Astrocyte of the spinal cord (primary cell): ENCODE measurements at regions not wholly inside any gene's neighbourhood (a gene's known extent, or its start where the extent isn't known, plus 50 kb on each side); places are given as distances from the start of the nearest gene placed in this dataset.

ENCODE experiments used
- DNase-seq: peaks from one replicate; pipeline ENCODE4 v3.0.0; 2011; ENCODE audit warnings: low read depth, low spot score
- H3K4me3 ChIP-seq: 2 replicates; pipeline ENCODE4 v1.5.1; 2011; ENCODE audit warnings: low read depth, mild to moderate bottlenecking, low read length, moderate library complexity
- in situ Hi-C: cut with HindIII; loops from 2 replicates; pipeline ENCODE4 v1.10.0; 2017; ENCODE audit warnings: low sequenced_read_pairs
- TF ChIP-seq, protein P1 (sequence below): IDR thresholded peaks from 2 replicates; pipeline ENCODE4 v1.5.1; 2012; ENCODE audit warnings: low read depth, mild to moderate bottlenecking, low read length, inconsistent platforms

DNA sequence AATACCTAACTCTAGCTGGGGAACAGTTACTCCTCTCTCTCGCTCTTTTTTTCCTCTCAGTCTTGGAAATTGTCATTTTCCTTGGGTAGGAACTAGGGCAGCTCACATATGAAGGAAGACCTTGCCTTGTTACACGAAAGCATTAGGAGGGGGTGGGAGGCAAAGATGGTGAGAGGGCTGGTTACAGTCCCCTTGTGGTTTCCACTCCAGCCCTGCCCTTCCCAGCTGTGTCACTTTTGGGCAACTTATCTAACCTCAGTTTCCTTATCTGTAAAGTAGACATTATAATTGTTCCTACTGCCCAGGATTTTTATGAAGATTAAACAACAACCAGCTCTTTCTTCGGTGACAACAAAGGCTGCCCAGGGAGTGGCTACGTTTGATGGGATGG lies 196.2 kb upstream of the CLINT1 start:
- no peak overlapping the region for H3K4me3 ChIP-seq
- DNase-seq: no peak
- TF ChIP-seq, protein P1, sequence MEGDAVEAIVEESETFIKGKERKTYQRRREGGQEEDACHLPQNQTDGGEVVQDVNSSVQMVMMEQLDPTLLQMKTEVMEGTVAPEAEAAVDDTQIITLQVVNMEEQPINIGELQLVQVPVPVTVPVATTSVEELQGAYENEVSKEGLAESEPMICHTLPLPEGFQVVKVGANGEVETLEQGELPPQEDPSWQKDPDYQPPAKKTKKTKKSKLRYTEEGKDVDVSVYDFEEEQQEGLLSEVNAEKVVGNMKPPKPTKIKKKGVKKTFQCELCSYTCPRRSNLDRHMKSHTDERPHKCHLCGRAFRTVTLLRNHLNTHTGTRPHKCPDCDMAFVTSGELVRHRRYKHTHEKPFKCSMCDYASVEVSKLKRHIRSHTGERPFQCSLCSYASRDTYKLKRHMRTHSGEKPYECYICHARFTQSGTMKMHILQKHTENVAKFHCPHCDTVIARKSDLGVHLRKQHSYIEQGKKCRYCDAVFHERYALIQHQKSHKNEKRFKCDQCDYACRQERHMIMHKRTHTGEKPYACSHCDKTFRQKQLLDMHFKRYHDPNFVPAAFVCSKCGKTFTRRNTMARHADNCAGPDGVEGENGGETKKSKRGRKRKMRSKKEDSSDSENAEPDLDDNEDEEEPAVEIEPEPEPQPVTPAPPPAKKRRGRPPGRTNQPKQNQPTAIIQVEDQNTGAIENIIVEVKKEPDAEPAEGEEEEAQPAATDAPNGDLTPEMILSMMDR: no peak
- in situ Hi-C loops: no loop called here

DNA sequence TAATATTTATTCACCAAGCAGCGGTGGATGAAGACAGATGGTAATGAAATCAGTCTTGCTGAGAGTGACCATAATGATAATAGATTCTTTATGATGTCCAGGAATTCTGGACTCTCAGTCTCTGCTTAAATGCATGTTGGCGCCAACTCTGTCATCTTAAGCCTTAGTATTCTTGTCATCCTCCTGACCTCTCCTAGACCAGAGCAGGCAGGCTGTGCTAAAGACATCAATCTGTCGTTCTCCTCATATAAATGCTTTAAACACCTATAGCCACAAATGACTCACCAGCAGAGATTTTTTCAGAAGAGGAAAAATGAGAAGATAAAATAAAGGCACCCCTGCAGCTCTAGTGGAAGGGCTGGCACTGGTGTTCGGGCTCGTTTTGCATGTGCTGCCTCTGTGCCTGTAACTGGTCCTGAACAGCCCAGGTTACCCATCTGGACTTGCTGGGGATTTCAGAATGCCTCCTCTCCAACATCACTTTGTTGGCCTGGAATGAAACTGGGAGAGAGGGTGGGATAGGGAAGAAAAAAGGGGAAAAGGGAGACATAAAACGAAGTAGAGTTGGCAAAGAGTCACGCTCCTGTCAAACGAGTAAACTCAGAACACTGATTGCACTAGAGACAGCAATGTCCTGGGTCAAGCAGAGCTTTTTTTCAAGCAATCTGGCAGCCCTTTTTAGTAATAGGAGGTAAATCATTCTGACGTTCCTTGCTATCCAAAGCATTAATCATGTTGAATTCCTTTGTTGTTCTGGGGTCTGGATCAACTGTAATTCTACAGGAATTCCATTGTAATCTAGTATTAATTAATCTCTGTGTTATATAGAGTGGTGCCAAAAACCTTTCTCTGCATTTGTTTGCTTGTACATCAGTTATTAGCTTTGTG lies 195.5 kb upstream of the CLINT1 start:
- in situ Hi-C loops: no loop called here
- DNase-seq: no peak
- TF ChIP-seq, protein P1: no peak
- no peak overlapping the region for H3K4me3 ChIP-seq

DNA sequence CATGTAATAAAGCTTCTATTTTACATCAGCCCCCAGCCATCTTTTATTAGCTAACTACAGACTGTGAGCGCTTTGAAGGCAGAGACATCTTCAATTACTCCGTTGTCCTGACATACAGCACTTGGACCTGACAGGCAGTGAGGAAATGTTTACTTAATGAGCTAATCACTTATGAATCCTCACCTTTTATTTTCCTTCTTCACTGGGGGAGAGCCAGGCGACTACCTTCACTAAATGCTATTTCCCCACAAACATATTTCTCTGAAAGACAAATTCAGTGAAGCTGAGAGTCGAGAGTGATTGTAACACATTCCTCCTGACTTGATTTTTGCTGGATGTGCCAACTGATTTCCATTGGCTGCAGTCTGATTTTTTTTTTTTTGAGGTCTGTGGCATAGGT lies 192.1 kb upstream of the CLINT1 start:
- DNase-seq: no peak
- H3K4me3 ChIP-seq: no peak overlapping the region
- TF ChIP-seq, protein P1: no peak
- in situ Hi-C loops: no loop called here

DNA sequence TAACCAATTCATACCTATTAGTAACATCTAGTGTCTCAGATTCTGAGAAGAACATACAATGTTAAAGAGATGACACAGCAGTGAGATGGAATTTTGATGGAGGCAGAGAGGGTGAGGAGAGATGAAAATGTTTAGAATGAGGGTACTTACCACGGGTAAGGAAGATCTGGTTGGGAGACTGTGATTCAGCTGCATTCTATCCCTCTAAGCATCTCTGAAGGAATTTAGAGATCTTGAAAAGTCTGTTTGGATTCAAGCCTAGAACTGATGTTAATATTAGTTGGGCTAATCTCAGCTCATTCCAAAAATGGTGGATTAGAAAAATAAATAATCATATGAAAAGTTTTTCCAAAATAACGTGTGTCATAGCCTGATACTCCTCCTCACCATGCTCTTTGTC lies 191.5 kb upstream of the CLINT1 start:
- H3K4me3 ChIP-seq: no peak overlapping the region
- in situ Hi-C loops: no loop called here
- DNase-seq: no peak
- TF ChIP-seq, protein P1: no peak

DNA sequence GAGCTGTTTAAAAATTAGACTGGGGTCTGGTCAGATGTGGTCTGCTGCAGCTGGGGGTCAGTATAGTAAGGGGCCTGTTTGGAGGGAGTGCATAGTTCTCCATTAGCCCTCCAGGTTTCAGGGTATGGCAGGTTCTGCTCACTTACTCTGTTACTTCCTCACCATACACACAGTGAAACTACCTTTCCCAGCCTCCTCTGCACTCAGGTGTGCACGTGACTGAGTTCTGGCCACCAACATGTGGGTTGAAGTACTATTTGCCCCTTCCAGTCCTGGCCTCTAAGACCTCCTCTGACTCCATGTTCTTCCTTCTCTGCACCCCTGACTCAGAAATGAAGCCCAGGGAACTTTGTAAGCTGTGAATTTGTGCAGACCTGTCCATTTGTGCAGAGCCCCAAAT lies 190.5 kb upstream of the CLINT1 start:
- in situ Hi-C loops: no loop called here
- DNase-seq: no peak
- TF ChIP-seq, protein P1: no peak
- no peak overlapping the region for H3K4me3 ChIP-seq

DNA sequence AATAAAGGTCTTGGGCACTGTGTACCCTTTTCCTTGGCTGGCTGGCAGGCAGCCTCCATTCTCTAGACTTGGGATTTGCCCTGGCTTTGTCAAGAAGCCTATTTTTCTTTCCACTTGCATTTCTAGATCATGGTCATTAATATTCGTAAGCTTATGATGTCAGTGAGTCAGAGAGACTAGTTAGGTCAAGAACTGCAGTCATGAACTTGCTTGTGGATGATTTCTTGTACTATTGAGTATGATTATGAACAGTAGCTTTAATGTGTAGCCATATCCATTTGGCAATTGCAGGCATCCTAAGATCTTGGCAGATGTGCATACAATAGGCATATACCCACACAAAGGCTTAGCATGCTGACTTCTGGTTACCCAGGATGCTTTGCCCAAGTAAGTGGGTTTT lies 186.8 kb upstream of the CLINT1 start:
- no peak for DNase-seq
- H3K4me3 ChIP-seq: no peak overlapping the region
- in situ Hi-C loops: no loop called here
- TF ChIP-seq, protein P1: no peak
